ENCODE measurements at regions not wholly inside any gene's neighbourhood (a gene's known extent, or its start where the extent isn't known, plus 50 kb on each side); places are given as distances from the start of the nearest gene placed in this dataset.

DNA sequence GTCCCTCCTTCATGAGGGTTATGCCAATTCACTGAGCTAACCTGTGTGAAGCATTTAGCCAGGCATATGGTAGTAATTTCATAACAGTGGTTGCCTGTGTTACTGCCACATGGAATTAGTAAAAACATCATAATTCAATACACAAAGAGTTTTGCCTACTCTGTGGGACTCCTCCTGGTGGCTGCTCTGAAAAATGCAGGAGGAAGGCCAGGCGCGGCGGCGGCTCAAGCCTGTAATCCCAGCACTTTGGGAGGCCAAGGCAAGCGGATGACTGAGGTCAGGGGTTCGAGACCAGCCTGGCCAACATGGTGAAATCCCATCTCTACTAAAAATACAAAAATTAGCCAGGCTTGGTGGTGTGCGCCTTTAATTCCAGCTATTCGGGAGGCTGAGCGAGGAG lies 547.3 kb downstream of the CDK5RAP2 start:
- CTCF ChIA-PET = no interaction called here
- POLR2A ChIA-PET = no interaction called here

DNA sequence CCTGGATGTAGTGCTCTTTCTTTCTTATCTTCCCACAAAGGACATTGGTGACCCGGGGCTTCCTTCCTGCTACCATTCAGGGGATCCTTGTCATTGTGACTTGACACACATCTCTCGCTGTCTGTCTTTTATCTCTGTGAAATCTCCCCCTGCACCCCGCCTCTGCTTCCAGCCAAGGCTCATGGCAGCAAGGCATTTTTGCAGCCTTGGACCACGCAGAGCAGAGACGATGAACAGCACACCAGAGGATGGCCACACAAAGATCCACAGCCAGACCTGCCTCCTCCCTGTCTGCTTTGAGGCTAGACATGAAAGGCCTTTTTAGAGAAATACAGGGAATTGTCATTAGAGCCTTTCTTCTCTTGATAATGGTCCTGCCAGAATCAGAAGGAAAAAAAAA lies 549.1 kb downstream of the CDK5RAP2 start:
- CTCF ChIA-PET = no interaction called here
- POLR2A ChIA-PET = no interaction called here

DNA sequence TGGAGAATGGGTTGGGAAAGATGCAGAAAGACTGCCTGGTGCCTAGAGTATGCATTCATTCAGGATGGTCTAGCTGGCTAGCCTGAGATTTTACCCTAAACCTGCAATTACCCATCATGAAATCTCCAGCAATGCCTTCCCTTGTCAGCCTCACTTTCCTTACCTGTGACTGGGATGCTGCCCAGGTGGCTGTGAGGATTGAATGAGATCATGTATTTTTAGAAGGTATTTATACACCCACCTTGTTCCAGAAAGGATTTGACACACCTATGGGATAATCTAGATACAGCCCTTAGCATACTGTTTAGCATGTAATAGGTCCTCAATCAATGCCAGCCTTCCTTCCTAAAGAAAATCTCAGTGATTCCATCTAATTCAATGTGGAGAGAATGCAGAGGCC lies 561.4 kb downstream of the CDK5RAP2 start:
- POLR2A ChIA-PET = no interaction called here

DNA sequence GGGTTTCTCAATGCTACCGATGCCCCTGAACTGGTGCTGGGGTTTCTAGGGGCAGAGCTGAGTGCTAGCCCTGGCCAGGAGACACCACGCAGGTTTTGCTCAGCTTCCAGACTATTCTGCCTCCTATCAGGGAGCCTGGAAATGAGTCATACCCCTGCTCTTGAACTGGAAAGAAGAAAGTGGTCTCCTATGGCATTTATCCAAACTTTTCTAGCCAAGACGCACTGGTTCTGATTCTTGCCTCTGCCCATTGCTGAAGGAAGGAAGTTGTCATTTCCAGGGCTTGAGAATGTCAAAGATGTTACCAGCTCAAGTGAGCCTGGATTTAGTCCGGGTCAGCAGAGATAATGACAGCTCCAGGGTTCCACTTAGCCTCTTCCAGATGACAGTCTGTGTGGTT lies 561.9 kb downstream of the CDK5RAP2 start:
- ChIA-PET POLR2A (no interaction called here), CTCF (no interaction called here)

More for the DNA sequence above, 561.4 kb downstream of the CDK5RAP2 start:
- CTCF ChIA-PET = no interaction called here

DNA sequence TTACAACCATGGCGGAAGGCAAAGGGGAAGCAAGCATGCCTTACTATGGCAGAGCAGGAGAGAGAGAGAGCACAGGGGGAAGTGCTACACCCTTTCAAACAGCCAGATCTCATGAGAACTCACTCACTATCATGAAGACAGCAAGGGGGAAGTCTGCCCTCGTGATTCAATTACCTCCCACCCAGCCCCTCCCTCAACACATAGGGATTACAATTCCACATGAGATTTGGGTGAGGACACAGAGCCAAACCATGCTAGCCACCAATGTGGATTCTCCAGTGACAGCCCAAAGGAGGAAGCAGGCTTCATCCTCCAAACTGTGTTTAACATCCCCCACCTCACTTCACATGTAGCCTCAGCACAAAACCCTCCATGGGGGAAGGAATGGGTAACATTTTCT lies 563.7 kb downstream of the CDK5RAP2 start:
- ChIA-PET CTCF (no interaction called here), POLR2A (no interaction called here)

DNA sequence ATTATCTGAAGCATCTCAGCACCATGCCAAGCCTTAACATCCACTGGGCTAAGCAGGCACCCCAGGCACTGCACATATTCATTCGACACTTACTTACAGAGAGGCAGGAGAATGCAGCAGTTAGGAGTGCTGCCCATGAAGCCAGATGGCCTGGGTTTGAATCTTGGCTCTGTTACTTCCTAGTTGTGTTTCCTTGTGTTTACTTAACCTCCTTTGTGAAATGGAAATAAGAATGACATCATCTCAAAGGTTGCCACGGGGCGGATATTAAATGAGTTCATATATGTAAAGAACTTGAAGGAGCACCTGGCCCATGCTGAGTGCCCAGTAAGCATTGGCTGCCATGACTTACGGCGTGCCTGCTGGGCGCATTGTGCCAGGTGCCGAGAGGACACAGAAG lies 565.2 kb downstream of the CDK5RAP2 start:
- ChIA-PET CTCF (no interaction called here), POLR2A (no interaction called here)

DNA sequence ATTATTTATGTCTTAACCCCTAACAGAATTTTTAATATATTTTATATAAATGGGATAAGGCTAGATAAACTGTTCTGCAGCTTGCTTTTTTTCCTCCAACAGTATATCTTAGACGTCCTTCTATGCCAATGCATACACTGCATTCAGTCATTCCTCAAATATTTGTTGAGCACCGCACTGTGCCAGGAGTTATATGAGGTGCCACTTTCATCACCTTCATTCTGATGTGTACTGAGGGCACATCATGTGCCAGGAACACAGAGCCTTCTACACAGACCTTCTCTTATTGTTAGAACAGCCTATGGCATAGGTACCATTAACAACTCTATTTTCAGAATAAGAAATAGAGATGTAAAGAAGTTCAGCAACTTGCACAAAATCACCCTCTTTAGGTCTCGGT lies 570.1 kb downstream of the CDK5RAP2 start:
- ChIA-PET CTCF (no interaction called here), POLR2A (no interaction called here)

DNA sequence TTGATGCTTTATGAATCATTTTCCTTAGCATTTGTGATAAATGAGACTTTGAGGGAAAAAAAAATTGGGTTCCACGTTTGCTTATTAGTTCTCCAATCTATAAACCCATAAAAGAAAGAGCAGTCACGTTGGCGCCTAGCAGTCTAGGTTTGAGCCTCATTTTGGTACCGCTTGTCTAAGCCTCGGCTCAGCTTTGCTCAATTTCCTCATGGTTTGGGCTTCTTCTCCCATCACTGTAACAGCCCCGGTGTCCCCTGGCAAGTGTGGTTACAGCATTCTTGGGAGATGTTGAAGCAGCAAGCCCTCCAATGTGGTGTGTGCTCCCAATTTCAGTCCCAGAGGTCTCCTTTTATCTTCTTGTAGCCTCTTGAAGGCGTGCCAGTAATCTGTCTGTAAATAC lies 578.4 kb downstream of the CDK5RAP2 start:
- CTCF ChIA-PET = no interaction called here
- POLR2A ChIA-PET = no interaction called here

DNA sequence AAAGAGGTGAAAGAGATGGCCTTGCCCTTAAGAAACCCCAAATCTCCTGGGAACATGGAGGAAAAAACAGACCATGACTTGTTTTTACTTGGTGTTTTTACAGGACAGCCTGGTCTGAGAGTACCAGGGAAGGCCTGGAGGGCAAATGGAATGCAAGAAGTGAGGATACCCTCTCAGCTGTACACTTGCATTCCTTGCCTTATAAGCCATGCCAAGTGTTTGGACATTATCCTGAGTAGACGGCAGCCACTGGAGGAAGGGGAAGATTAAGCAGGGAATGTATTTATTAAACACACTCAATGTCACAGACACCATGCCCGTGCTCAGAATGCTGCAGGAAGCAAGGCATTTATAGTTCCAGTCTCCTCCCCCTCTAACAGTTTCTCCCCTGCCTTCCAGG lies 581.4 kb downstream of the CDK5RAP2 start:
- ChIA-PET POLR2A (no interaction called here), CTCF (no interaction called here)

DNA sequence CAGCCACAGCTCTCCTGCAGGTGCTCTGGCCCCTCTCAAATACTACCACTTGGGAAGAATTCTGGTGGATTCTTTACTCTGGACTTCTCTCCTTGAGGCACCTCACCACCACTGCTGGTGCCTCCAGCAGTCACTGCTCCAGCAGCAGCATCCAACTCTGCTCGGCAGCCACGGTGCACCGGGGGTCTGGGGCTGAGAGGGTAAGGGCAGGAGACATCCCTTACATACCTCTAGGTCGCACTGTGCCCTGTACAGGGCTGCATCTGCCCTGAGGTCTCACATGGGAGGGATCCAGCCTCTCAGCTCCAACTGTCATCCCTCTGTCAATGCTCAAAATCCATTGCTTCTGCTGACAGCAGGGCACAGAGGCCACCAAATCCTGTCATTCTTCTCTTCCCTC lies 588.2 kb downstream of the CDK5RAP2 start:
- POLR2A ChIA-PET = no interaction called here
- CTCF ChIA-PET = no interaction called here

DNA sequence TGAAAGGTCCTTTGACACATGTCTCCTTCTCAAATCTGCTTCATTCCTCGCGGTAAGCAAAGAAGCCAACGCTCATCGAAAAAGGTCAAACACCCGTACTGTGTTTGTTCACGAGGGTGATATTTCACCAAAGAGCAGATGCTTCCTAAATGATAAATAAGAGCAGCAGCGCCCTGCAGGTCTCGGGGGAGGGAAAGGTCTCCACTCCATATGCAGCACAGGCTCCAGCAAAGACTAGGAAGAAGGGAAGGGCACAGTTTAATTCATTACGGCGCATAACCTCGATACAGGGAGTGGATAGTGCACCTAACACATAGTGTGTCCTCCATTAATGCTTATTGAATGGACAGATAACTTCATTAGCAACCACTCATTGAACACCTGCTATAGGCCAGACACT lies 593.3 kb downstream of the CDK5RAP2 start:
- ChIA-PET POLR2A (no interaction called here), CTCF (no interaction called here)

DNA sequence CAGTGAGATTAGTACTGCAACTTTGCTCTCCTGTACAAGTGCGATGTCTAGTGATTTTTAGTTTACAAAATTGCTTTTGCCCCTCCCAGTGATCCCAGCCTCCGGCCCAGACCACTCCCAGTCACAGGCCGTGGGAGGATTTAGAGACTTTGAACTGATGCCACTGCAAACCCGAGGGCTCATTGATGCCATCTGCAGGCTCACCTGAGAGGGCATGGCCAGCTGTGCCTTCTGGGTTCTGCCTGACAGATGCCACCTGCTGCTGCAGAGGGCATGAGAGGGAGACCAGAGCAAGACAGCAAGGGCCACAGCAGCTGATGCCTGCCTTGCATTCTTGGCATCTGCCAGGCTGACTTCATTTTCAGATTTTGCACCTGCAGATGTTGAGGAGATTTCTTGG lies 593.8 kb downstream of the CDK5RAP2 start:
- ChIA-PET CTCF (no interaction called here), POLR2A (no interaction called here)

DNA sequence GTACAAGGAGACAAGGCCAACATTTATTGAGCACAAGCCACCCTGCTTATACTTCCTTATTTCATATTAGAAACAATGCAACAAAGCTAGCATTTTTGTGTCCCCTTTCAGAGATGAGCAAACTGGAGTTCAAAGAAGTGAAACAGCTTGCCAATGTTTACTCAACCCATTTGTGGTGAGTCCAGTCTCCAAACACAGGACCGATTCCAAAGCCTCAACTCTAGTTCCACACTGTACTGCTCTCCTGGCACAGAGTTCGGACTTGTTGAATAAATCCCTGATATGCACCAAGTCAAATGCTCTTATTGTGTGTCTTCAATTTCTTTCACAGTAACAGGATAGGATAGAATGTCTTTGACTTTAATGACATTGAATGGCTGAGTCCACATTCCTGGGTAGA lies 604.8 kb upstream of the BRINP1 start:
- POLR2A ChIA-PET = no interaction called here
- CTCF ChIA-PET = no interaction called here

DNA sequence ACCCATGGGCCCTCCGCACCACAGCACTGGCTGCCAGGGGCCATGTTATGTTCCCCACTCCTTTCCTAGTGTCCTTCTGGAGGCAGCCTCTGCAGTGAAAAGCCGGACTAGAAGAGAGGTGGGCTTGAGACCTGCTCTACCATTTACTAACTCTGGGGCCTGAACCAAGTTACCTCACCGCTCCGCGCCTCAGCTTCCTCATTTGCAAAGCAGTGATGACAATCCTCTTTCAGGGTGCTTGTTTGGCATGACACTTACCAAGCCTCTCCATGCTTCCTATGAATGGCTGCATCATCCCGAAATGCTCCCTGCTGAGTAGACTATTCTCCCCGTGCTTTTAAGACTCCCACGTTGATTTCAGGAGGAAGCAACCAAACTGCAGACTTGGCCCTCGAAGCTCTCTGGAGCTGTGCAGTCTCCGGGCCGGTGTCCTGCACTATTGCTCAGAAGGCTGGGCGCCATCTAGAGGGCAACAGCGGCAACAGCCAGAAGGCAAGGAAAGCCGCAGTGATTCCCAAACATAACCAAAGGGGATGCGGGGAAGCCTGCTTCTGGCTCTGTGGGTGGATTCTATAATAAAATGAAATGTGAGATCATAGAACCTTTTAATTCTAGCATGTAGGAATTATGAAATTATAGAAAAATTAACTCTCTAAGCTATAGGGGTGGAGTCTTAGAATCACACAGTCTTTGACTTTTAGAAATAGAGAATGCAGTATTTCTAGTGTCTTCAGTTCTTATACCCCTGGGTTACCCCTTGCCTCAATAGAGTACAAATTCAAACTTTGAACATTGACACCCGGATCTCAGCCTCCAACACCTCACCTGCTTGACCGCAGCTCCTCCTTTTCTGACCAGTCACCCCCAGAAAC lies 599.8 kb upstream of the BRINP1 start:
- ChIA-PET CTCF (no interaction called here), POLR2A (no interaction called here)

DNA sequence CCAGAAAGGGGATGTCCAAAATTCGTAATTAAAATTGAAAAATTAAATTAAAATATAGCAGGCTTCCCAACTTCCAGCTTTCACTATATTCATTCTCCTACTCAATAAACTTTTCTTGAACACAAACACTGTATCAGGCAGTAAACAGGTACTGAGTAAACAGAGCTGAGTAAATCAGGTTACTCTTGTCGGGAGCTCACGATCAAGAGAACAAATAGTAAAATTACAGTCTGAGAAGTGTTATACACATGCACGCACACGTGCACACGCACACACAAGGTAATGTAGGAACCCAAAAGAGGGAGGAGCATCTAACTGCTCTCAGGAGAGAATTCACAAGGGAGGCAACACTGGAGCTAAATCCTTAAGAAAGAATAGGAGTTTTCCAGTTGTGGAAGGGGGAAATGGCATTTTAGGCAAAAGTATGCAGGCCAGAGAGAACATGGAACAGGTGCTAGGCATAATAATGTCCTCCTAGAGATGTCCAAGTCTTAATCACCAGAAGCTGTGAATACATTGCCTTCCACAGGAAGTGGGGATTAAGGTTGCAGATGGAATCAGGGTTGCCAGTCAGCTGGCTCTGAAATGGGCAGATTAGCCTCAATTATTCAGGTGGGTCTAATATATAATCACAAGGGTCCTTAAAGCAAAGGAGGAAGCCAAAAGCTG lies 598.8 kb upstream of the BRINP1 start:
- POLR2A ChIA-PET = no interaction called here
- CTCF ChIA-PET = no interaction called here

DNA sequence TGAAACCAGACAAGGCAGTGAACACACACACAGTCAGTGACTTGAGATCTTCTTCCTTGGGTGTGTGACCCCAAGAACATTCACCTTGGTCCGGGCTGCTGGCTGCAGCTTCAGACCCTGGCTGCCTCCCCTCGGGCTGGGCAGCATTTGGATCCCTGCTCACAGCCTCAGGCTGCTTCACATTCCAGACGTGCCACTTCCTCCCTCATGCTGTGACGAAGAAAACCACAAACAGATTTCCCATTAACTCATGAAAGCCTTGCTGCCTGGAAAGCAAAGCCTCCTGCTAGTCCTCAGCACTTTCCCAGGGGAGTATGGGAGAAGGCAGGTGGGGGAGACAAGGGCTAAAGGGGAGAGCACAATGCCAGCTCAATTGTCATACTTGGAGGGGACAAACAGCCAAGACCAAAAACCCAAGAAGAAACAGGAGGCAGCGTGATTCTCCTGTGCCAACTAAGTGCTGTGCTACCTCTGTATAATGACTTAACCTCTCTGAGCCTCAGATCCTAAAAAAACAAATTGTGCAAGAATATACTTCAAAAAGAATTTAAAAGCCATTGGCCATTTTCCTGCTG lies 594.6 kb upstream of the BRINP1 start:
- CTCF ChIA-PET = no interaction called here
- POLR2A ChIA-PET = no interaction called here

DNA sequence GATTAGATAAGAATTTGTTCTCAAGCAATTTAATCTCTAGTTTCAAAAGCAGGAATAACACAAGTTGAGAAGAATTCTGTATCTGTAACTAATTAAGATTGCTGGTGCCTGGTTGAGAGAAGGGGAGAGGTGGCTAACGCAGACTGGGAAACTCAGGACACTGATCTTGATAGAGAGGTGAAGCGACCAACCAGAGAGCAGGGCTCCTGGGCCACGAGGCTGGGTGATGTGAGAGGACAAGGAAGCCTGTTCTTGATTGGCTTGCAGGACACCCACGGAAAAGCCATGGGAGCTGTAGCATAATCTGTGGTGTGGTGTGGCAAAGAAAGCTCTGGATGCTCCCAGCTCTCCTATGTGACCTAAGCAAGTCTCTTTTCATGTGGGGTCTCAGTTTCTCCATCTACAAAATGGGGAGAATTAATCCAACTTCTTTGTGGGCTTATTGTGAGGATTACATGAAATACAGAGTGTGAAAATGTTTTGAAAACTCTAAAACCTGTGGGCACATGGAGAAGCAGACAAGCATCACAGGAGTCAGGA lies 594.1 kb upstream of the BRINP1 start:
- CTCF ChIA-PET = no interaction called here
- POLR2A ChIA-PET = no interaction called here

DNA sequence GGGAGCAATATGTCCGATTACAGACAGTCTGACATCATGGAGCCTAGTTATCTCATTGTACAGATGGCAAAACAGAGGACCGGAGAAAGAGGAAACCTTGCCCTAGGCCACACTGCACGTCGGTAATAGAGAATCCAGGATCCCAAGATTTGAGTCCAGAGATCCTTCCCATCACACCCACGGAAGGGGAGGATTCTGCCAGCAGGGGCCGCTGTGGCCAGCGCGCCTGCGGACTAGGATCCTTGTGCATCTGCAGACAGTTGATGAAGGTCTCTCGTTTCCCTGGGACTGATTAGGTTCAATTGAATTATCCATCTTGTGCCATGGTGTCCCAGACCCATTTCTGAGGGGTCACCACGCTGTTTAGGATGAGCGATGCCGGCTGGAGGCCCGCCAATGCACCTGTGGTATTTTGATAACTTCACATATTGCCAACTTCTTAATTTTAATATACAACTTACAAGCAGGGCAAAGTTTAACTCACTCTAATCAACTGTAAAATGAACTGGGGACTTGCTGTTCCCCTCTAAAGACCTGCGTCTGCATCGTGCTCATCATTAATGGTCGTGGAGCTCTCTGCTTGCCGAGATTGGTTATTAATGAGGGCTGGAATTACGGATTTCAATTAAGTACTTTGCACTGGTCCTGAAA lies 592.7 kb upstream of the BRINP1 start:
- ChIA-PET POLR2A (no interaction called here), CTCF (no interaction called here)

DNA sequence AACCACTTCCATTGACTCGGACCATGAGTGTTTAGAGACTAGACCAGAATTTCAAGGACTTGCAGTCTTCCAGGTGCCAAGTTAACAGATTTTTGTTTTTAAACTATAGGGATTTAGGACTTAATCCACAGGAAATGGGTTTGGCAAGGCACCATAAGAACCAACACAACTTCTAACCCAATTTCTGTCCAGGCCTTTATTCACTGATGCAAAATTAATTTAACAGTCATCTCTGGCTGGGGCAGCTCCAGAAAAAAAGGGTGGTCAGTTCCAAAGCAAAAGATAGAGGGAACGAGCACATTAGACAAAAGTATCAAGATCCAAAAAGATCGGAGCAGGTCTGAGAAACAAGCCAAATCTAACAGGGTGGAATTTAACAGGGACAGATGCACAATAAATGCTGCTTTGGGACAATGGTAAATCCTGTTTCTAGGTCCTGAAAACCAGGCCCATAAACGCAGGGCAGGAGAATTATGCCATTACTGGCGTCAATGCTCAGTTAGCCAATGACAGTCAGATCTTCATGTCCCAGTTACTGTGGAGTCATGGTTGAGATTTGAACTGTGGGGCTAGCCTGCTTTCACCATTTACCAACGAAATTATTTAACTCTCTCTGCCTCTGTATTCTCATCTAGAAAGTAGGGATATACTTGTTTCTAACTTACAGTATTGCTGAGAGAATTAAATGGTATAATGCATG lies 590.8 kb upstream of the BRINP1 start:
- ChIA-PET POLR2A (no interaction called here), CTCF (no interaction called here)

DNA sequence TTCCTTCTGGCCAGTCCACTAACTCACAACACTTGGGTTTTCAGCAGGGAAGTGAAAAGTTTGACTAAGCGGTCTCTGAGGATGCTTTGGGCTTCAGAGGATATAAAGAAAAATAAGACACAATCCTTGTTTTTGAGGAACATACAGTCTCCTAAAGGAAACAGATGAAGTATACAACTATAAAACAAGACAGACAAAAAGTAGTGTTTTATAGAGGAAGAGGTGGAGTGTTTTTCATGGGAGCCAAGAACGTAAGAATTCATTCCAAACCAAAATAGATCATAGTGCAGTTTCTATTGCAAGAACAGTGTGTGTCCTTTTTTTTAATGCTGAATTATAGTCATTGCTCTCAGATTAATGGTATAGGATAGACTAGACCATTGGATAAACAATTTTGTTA lies 586.9 kb upstream of the BRINP1 start:
- CTCF ChIA-PET = no interaction called here
- POLR2A ChIA-PET = no interaction called here

DNA sequence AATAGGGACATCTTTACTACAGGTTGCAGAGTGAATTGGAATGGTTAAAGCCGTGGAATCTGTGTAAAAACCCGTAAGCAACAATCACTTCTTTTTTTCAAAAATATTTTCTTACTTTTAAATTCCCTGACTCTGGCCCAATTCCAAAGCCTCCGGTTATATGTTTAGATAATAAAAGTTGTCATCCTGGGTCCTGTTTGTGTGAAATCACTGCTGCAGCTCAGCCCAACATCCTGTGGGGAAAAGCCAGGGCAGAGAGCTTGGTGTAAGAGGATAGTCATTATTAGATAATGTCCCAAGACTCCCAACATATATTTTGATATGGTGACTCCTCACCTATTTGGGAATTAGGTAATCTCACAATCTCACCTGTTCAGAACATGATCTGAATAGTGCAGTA lies 586.0 kb upstream of the BRINP1 start:
- CTCF ChIA-PET = no interaction called here

More for the DNA sequence above, 586.0 kb upstream of the BRINP1 start:
- POLR2A ChIA-PET = no interaction called here

Measured in activated CD8-positive, alpha-beta memory T cell treated with anti-CD3 and anti-CD28 coated beads for 36 hours (primary cell).